ENCODE measurements at regions not wholly inside any gene's neighbourhood (a gene's known extent, or its start where the extent isn't known, plus 50 kb on each side); places are given as distances from the start of the nearest gene placed in this dataset.

- WGBS (ENCODE audit: insufficient coverage, low coverage, low lambda C conversion rate, missing lambda C conversion rate) = 51% methylated on average over 2 of the region's 2 CpGs
- Histone ChIP-seq H3K27me3 (no peaks in the 10 kb centered on the region), H3K27ac (no peak overlapping the region), H3K4me3 (no peak overlapping the region), H3K36me3 (no peaks in the 10 kb centered on the region), H3K9me3 (no peaks in the 10 kb centered on the region), H3K4me1 (no peaks in the 10 kb centered on the region)
- no peak for DNase-seq
- no peak for ATAC-seq
- TF ChIP-seq CTCF (IDR thresholded peaks at IDR 0.05) = no peak
- no peak for TF ChIP-seq POLR2A (IDR thresholded peaks at IDR 0.05)
- intact Hi-C loops (cut with DNase I) = no loop called here
These were observed 420.9 kb downstream of the SHISA9 start for GRCh38 chr16:13322336-13322735.

GRCh38 chr16:13324851-13325250 is 423.5 kb downstream of the SHISA9 start:
- no peak for DNase-seq
- Histone ChIP-seq H3K4me3 (no peak overlapping the region), H3K36me3 (no peaks in the 10 kb centered on the region), H3K27ac (no peak overlapping the region), H3K27me3 (no peaks in the 10 kb centered on the region), H3K9me3 (no peaks in the 10 kb centered on the region), H3K4me1 (no peaks in the 10 kb centered on the region)
- ATAC-seq = no peak
- TF ChIP-seq POLR2A (IDR thresholded peaks at IDR 0.05) (no peak), CTCF (IDR thresholded peaks at IDR 0.05) (no peak)
- WGBS (ENCODE audit: insufficient coverage, low coverage, low lambda C conversion rate, missing lambda C conversion rate) = 84% methylated on average over 2 of the region's 2 CpGs
- intact Hi-C loops (cut with DNase I) = no loop called here

- 79% methylated on average over 5 of the region's 5 CpGs for WGBS (ENCODE audit: insufficient coverage, low coverage, low lambda C conversion rate, missing lambda C conversion rate)
- Histone ChIP-seq H3K27ac (no peak overlapping the region), H3K9me3 (no peaks in the 10 kb centered on the region), H3K27me3 (no peaks in the 10 kb centered on the region), H3K4me3 (no peak overlapping the region), H3K4me1 (no peaks in the 10 kb centered on the region), H3K36me3 (no peaks in the 10 kb centered on the region)
- DNase-seq (no peak), ATAC-seq (no peak)
- TF ChIP-seq POLR2A (IDR thresholded peaks at IDR 0.05) (no peak), CTCF (IDR thresholded peaks at IDR 0.05) (no peak)
- intact Hi-C loops (cut with DNase I) = no loop called here
These were observed 424.0 kb downstream of the SHISA9 start for GRCh38 chr16:13325396-13325795.

- ATAC-seq (no peak), DNase-seq (no peak)
- H3K27me3 ChIP-seq = no peaks in the 10 kb centered on the region
- no peak overlapping the region for H3K4me3 ChIP-seq
- 91% methylated on average over 2 of the region's 2 CpGs for WGBS (ENCODE audit: insufficient coverage, low coverage, low lambda C conversion rate, missing lambda C conversion rate)
- TF ChIP-seq CTCF (IDR thresholded peaks at IDR 0.05) = no peak
- TF ChIP-seq POLR2A (IDR thresholded peaks at IDR 0.05) = no peak
- H3K36me3 ChIP-seq = no peaks in the 10 kb centered on the region
- intact Hi-C loops (cut with DNase I) = no loop called here
- no peaks in the 10 kb centered on the region for H3K9me3 ChIP-seq
- no peak overlapping the region for H3K27ac ChIP-seq
- H3K4me1 ChIP-seq = no peaks in the 10 kb centered on the region
These were observed 430.5 kb downstream of the SHISA9 start for GRCh38 chr16:13331918-13332317.

GRCh38 chr16:13332713-13333255 is 431.4 kb downstream of the SHISA9 start:
- H3K4me1 ChIP-seq = no peaks in the 10 kb centered on the region
- no peak for TF ChIP-seq POLR2A (IDR thresholded peaks at IDR 0.05)
- TF ChIP-seq CTCF (IDR thresholded peaks at IDR 0.05) = no peak
- no peaks in the 10 kb centered on the region for H3K9me3 ChIP-seq
- intact Hi-C loops (cut with DNase I) = no loop called here
- ATAC-seq (no peak), DNase-seq (no peak)
- no peak overlapping the region for H3K27ac ChIP-seq
- H3K36me3 ChIP-seq = no peaks in the 10 kb centered on the region
- no peaks in the 10 kb centered on the region for H3K27me3 ChIP-seq
- no peak overlapping the region for H3K4me3 ChIP-seq
- 77% methylated on average over 6 of the region's 7 CpGs for WGBS (ENCODE audit: insufficient coverage, low coverage, low lambda C conversion rate, missing lambda C conversion rate)

Data from right lobe of liver (tissue), 6 donors.